ENCODE measurements at regions not wholly inside any gene's neighbourhood (a gene's known extent, or its start where the extent isn't known, plus 50 kb on each side); places are given as distances from the start of the nearest gene placed in this dataset.

GRCh38 chr14:71466251-71466650 lies 466.0 kb upstream of the RGS6 start:
- H3K27me3 Mint-ChIP-seq (ENCODE audit: low read depth): no peaks in the 10 kb centered on the region
- H3K4me1 Mint-ChIP-seq: peaks cover 9% of the 10 kb centered on the region
- H3K4me3 Mint-ChIP-seq: no peak overlapping the region
- peaks cover 40% of the 10 kb centered on the region for H3K36me3 Mint-ChIP-seq (ENCODE audit: low read depth)
- peaks cover 20% of the 10 kb centered on the region for H3K9me3 Mint-ChIP-seq
- H3K27ac Mint-ChIP-seq: peak overlapping the region in 2 of 3 experiments; percentile 10 to 35
- TF ChIP-seq, protein P1, sequence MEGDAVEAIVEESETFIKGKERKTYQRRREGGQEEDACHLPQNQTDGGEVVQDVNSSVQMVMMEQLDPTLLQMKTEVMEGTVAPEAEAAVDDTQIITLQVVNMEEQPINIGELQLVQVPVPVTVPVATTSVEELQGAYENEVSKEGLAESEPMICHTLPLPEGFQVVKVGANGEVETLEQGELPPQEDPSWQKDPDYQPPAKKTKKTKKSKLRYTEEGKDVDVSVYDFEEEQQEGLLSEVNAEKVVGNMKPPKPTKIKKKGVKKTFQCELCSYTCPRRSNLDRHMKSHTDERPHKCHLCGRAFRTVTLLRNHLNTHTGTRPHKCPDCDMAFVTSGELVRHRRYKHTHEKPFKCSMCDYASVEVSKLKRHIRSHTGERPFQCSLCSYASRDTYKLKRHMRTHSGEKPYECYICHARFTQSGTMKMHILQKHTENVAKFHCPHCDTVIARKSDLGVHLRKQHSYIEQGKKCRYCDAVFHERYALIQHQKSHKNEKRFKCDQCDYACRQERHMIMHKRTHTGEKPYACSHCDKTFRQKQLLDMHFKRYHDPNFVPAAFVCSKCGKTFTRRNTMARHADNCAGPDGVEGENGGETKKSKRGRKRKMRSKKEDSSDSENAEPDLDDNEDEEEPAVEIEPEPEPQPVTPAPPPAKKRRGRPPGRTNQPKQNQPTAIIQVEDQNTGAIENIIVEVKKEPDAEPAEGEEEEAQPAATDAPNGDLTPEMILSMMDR (IDR thresholded peaks at IDR 0.05; ENCODE audit: unreplicated experiment in 3 of 3): no peak

GRCh38 chr14:71466946-71467345 lies 465.3 kb upstream of the RGS6 start:
- H3K27me3 Mint-ChIP-seq (ENCODE audit: low read depth): no peaks in the 10 kb centered on the region
- peaks cover 17% of the 10 kb centered on the region for H3K9me3 Mint-ChIP-seq
- peaks cover 9% of the 10 kb centered on the region for H3K4me1 Mint-ChIP-seq
- peaks cover 33% of the 10 kb centered on the region for H3K36me3 Mint-ChIP-seq (ENCODE audit: low read depth)
- no peak overlapping the region for H3K27ac Mint-ChIP-seq
- H3K4me3 Mint-ChIP-seq: no peak overlapping the region
- TF ChIP-seq, protein P1 (IDR thresholded peaks at IDR 0.05; ENCODE audit: unreplicated experiment in 3 of 3): no peak

GRCh38 chr14:71467361-71467811 lies 464.8 kb upstream of the RGS6 start:
- Mint-ChIP-seq H3K4me1 (peaks cover 9% of the 10 kb centered on the region), H3K4me3 (no peak overlapping the region), H3K36me3 (ENCODE audit: low read depth) (peaks cover 32% of the 10 kb centered on the region), H3K9me3 (peaks cover 17% of the 10 kb centered on the region), H3K27ac (no peak overlapping the region), H3K27me3 (ENCODE audit: low read depth) (no peaks in the 10 kb centered on the region)
- TF ChIP-seq, protein P1 (IDR thresholded peaks at IDR 0.05; ENCODE audit: unreplicated experiment in 3 of 3): no peak

DNA sequence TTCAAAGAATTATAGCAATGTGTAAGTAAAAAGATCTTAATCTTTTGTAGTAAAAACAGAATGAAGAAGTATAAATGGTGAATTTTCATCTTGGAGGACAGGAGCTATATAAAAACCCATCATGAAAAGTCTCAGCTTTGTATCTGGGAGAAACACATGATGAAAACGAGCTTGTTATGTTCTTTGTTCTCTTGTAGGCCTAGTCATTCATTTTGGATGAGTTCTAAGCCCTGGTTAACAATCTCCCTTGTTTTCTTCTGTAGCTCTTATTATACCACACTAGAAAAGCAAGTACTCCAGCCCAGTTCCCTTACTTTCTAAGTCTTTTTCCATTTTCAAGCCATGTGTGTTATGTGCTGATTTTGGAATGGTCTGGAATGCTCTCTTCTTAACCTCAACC lies 463.5 kb upstream of the RGS6 start:
- TF ChIP-seq, protein P1 (IDR thresholded peaks at IDR 0.05; ENCODE audit: unreplicated experiment in 3 of 3): no peak
- no peak overlapping the region for H3K4me3 Mint-ChIP-seq
- peak overlapping the region in 1 of 3 experiments; percentile 28 for H3K27ac Mint-ChIP-seq
- H3K4me1 Mint-ChIP-seq: peaks cover 14% of the 10 kb centered on the region
- H3K27me3 Mint-ChIP-seq (ENCODE audit: low read depth): no peaks in the 10 kb centered on the region
- peaks cover 26% of the 10 kb centered on the region for H3K36me3 Mint-ChIP-seq (ENCODE audit: low read depth)
- H3K9me3 Mint-ChIP-seq: peaks cover 12% of the 10 kb centered on the region

DNA sequence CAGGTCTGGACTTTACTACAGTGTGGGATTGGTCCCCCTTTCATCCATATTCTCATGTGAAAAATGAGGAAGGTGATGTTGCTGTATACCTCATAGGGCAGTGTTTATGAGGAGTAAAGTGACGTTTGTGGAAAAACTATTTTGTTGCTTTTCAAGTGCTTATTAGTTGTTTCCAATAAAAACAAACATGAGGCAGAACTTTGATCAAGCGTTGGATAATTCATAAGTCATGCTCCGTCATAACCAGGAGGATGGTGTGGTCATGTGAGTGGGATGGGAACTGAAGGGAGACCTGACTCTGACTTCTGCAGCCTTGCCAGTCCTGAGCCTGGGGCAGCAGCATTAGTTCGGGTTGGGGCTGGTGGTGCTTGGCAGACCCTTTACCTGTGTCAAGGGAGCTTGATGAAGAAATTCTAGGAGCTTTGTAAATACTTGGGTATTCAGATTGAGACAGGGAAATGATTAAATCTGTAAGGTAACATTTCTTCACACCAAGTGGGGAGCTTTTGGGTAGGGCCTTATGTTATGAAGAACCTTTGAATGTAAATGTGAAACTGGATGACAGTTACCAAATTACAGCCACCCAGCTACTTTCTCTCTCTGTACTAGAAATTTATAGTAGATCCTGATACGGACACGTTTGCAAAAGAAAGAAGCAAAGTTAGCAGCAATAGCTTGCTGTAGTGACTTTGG lies 462.4 kb upstream of the RGS6 start:
- Mint-ChIP-seq H3K27me3 (ENCODE audit: low read depth) (no peaks in the 10 kb centered on the region), H3K36me3 (ENCODE audit: low read depth) (peaks cover 16% of the 10 kb centered on the region), H3K4me1 (peaks cover 24% of the 10 kb centered on the region), H3K4me3 (no peak overlapping the region), H3K27ac (no peak overlapping the region), H3K9me3 (peaks cover 4% of the 10 kb centered on the region)
- TF ChIP-seq, protein P1 (IDR thresholded peaks at IDR 0.05; ENCODE audit: unreplicated experiment in 3 of 3): no peak
